ENCODE measurements at regions not wholly inside any gene's neighbourhood (a gene's known extent, or its start where the extent isn't known, plus 50 kb on each side); places are given as distances from the start of the nearest gene placed in this dataset.

DNA sequence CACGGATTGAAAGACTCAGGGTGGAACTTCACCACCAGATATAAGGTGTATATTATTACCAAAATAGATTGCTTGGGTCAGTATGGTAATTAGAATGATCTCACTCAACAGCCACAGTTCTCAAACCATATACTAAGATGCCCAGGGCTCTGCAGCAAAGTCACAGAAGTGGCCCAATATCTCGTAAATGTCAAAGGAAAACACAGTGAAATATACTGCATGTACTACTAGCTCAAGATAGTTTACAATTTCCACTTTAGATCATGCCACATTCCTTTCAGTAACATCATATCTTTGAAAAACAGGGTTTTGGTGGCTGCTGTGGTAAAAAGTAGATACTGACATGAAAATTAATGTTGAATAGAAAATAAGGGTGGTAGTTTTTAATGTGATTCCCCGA is 180.3 kb upstream of the ATP1B1 start:
- DNase-seq = no peak
- TF ChIP-seq POLR2A (IDR thresholded peaks at IDR 0.05; ENCODE audit: low read length) (no peak), GATA1 (IDR thresholded peaks at IDR 0.05; ENCODE audit: low read depth, low read length) (no peak)

DNA sequence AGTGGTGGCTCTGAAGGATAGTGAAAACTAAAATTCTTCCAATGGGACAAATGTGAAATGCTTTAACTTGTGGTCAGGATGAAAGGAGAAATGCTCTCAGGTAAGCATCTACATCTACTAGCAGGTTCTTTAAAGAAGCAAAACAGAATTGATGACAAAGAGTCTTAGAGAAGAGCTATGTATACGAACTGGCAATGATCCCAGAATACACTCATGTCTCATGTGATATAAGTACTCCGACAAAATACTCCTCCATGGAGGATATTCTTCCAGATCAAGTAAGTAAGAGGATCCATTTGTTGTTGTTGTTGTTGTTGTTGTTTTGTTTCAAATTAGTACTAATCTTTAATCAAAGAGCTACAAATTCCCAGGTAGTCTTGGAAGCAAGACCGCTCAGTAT is 174.0 kb upstream of the ATP1B1 start:
- no peak for DNase-seq
- TF ChIP-seq POLR2A (IDR thresholded peaks at IDR 0.05; ENCODE audit: low read length) (no peak), GATA1 (IDR thresholded peaks at IDR 0.05; ENCODE audit: low read depth, low read length) (no peak)

DNA sequence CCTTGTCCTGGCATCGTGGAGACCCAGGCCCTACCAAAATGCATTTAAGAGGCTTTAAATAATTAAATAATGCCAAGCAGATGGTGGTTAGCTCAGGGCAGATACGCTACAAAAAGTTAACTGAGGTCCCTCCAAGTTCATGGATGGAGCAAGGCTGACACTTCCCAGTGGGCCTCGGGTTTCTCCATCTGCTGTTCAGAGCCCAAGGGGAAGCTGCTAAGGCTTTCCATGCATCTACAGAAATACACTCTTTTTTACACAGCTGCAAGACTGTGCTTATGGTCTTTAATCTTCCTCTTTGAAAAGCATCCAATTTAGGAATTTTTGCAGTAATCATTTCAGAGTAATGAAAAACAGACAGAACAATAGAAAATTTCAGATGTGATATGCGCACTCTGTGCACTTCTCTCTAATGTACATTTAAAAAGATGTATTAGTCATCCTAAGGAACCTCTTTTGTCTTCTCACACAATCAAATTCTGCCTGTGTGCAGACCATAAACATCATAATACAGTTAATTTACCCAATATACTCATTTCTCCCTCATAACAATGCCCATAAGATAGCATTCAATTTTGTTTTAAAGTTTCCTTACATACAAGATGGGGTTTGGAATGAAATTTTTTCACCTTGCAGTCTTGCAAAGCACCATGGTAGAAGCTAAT is 173.2 kb upstream of the ATP1B1 start:
- no peak for DNase-seq
- TF ChIP-seq POLR2A (IDR thresholded peaks at IDR 0.05; ENCODE audit: low read length) (no peak), GATA1 (IDR thresholded peaks at IDR 0.05; ENCODE audit: low read depth, low read length) (no peak)

DNA sequence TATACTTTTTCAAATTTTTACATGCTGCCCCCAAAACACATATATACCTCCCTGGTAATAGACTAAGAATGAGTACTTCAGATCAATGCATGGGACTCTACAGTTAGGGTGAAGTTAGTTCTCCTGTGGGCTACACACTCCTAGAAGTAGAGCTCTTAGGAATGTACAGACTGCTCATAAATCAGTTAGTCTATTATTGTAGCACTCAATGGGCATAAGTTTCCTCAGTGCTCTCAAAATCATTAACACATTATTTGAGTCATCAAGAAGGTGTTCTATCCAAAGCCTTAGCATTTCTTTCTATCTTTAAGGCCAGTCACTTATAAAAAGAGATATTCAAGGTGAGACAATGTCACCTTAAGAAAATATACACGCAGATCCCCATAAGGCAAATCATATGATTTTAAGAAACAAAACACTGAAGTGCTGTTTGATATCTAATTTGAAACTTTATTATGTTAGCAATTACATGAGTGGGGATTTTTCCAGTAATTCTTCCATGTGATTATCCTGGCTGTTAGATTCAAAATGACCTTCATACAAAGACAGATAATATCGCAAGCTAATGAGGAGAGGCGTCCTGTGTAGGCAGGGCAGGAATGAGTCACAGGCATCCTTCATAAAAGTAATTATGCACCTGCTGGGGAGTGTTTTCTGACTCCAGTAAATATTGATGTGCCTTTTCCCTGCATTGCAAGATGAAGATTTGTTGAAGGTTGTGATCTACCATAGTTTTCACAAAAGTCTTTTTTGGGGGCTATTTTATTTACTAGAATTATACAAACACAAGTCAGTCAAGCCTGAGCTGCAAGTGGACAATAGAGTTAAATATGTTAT is 167.2 kb upstream of the ATP1B1 start:
- TF ChIP-seq GATA1 (IDR thresholded peaks at IDR 0.05; ENCODE audit: low read depth, low read length) (no peak), POLR2A (IDR thresholded peaks at IDR 0.05; ENCODE audit: low read length) (no peak)
- DNase-seq = no peak

DNA sequence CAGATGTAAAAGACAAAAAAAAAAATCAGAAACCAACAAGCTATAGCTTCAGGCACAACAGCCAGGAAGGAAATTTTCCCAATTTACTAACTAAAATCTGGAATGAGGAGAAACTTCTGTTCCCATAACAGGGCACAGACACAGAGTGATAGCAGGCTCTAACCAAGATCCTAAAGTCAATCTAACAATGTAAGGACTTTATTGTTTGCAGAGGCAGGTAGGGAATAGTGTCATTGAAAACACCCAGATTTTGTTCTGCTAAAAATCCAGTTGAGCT is 166.6 kb upstream of the ATP1B1 start:
- no peak for DNase-seq
- TF ChIP-seq POLR2A (IDR thresholded peaks at IDR 0.05; ENCODE audit: low read length) (no peak), GATA1 (IDR thresholded peaks at IDR 0.05; ENCODE audit: low read depth, low read length) (no peak)

DNA sequence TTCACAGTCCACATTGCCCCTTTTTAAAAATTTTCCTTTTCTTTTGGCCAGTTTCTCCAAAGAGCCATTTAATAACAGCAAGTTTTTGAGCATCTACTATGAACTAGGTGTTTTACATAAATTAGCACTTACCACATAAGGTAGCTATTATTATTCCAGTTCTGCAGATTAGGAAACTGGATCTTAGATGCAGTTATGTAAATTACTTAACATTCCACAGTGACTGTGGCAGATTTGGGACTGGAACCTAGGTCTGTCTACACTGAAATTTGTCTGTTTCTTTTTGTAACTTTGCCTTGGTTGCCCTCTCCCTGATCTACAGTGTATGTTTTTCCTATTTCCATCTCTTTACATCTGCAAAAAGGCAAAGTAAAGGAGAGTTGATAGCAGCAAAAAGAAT is 164.8 kb upstream of the ATP1B1 start:
- no peak for DNase-seq
- TF ChIP-seq GATA1 (IDR thresholded peaks at IDR 0.05; ENCODE audit: low read depth, low read length) (no peak), POLR2A (IDR thresholded peaks at IDR 0.05; ENCODE audit: low read length) (no peak)

DNA sequence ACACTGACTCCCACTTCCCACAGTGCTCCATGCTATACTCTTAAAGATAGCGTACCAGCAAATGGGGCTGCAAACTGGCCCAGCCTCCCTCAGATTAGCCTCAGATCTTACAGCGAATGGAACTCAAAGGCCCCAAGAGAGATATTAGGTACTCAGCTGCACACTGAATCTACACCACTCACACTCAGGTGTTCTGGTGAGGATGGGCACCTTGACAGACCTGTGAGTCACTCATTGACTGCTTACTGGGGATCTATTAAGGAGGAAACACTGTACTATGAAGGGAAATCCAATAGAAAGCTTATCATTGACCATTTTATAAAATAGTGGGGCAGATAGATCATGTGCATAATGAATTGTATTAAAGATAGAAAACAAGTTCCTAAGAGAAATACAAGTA is 164.3 kb upstream of the ATP1B1 start:
- TF ChIP-seq GATA1 (IDR thresholded peaks at IDR 0.05; ENCODE audit: low read depth, low read length) = no peak
- TF ChIP-seq POLR2A (IDR thresholded peaks at IDR 0.05; ENCODE audit: low read length) = no peak
- DNase-seq = no peak

DNA sequence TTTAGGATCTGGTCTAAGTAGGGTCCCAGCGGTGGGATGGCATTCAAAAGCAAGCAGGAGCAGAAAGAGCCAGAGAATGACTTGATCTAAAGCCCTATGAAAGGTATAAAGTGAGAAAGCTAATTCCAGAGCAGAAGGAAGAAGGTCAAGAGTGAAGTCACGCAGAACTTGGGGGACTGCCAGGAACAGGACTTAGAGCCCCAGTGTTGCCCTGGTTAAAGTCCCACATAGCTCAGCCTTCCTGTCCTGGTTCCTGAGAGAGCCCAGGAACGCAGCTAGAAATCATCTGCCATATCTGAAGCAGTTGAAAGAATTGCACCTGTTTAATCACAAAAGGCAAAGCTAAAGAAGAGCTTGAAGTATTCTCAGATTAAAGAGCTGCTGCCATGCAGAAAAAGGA is 160.6 kb upstream of the ATP1B1 start:
- no peak for DNase-seq
- no peak for TF ChIP-seq GATA1 (IDR thresholded peaks at IDR 0.05; ENCODE audit: low read depth, low read length)

DNA sequence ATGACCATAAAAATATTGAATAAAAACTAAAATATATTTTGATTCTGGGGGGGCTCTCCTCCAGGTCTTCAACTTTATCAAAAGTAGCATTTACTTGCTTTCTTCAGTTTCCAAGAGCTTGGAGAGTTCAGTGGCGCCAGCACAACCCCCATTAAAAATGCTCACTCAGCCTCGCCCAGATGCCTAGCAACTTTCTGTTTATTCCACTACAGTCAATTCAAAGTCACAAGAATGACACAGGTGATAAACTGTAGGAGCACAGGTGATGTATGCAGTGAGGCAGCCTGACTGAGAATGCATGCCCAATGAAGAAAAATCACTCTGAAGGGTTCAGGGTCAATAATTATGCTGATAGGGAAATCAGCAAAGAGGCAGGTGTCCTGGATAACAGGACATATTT is 159.4 kb upstream of the ATP1B1 start:
- TF ChIP-seq POLR2A (IDR thresholded peaks at IDR 0.05; ENCODE audit: low read length) (no peak), GATA1 (IDR thresholded peaks at IDR 0.05; ENCODE audit: low read depth, low read length) (no peak)
- no peak for DNase-seq

DNA sequence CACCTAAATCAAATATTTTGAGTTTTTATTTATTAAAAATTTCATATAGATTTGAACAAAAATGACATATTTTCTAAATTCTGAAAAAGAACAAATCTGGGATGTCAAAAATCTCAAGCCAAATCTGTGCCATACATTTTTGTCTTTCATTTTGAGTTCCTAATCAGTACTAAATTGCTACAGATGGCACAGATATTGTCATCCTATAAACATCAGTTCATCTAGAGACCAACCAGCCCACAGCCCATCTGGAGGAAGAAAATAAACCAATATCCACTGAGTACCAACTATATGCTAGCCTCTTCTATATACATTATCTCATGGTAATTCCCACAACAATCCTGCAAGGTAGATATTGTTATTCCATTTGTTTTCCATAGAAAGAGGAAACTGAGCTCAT is 156.8 kb upstream of the ATP1B1 start:
- TF ChIP-seq GATA1 (IDR thresholded peaks at IDR 0.05; ENCODE audit: low read depth, low read length) (no peak), POLR2A (IDR thresholded peaks at IDR 0.05; ENCODE audit: low read length) (no peak)
- no peak for DNase-seq

DNA sequence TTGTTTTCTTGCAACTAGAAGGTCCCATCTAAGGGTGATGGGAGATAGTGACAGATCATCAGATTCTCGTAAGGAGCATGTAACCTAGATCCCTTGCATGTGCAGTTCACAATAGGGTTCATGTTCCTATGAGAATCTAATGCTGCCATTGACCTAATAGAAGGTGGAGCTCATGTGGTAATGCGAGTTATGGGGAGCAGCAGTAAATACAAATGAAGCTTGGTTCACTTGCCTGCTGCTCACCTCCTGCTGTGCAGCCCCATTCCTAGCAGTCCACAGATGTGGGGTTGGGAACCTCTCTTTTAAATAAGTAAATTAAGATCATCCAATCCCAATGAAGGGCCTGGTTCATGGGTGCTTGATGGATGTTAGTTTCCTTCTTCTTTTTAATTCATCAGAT is 148.7 kb upstream of the ATP1B1 start:
- no peak for DNase-seq
- TF ChIP-seq POLR2A (IDR thresholded peaks at IDR 0.05; ENCODE audit: low read length) = no peak

DNA sequence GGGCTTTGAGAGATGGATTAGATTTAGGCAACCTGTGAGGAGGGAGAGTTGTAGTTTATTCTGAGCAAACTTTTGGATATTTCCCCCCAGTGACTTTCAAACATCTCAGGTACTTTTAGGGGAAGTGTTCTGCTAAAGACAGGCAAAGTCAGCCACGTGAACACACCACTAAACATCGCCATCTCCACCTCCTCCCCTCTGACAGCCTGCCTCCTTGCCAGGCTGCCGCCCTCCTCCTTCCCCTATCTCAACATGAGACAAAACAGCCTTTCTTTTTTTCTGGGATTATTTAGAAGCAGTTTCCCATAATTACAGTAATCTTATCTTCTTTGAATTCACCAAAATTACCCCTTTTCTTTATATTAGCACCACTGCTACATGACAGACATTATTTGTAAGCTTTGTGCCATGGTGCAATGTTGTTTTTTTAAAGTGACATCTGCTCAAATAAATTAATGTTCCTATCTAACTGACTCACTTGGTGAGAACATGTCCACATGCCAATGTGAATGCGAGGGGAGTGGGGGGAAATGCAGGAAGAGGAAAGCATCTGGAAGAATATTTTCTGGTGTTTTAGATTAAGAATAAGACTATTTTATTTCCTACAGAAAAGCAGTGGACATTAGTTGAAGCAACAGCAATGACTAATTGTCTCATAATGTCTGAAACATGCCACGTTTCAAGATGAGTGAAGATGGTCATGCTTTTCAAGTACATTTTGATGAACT is 147.8 kb upstream of the ATP1B1 start:
- TF ChIP-seq POLR2A (IDR thresholded peaks at IDR 0.05; ENCODE audit: low read length) (no peak), GATA1 (IDR thresholded peaks at IDR 0.05; ENCODE audit: low read depth, low read length) (no peak)
- DNase-seq = no peak

DNA sequence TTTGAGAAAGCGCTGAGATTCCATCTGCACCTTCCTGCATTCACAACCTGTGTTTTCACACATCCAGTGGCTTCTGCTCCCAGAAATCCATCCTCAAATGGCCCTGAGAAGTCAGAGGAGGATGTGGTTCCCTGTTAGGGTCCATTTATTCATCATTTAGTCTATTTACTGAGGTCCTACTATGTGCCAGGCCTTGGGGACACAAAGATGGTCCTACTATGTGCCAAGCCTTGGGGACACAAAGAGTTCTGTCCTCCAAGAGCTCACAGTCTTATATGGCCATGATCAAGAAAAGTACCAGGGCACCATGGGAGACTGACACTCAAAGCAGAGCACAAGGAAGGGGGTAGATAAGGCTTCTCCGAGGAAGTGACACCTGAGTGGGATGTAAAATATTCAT is 147.1 kb upstream of the ATP1B1 start:
- DNase-seq = no peak
- TF ChIP-seq GATA1 (IDR thresholded peaks at IDR 0.05; ENCODE audit: low read depth, low read length) (no peak), POLR2A (IDR thresholded peaks at IDR 0.05; ENCODE audit: low read length) (no peak)

DNA sequence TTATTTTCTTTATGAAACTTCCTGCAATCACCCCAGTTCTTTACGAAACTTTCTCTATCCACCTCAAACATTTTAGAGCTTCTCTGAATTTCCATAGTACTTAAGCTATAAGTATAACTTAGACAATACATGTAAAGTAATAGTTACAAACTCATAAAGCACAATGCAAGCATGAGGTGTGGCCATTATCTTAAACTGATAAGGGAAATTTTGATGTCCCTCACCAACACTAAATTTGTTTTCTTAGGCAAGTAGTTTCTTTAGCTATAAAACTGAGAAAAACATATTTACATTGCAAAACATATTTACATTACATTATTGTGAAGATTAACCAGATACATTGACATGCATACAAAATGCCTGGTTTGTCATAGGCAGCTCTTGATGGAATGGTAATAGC is 146.4 kb upstream of the ATP1B1 start:
- TF ChIP-seq GATA1 (IDR thresholded peaks at IDR 0.05; ENCODE audit: low read depth, low read length) = no peak
- no peak for TF ChIP-seq POLR2A (IDR thresholded peaks at IDR 0.05; ENCODE audit: low read length)
- no peak for DNase-seq

DNA sequence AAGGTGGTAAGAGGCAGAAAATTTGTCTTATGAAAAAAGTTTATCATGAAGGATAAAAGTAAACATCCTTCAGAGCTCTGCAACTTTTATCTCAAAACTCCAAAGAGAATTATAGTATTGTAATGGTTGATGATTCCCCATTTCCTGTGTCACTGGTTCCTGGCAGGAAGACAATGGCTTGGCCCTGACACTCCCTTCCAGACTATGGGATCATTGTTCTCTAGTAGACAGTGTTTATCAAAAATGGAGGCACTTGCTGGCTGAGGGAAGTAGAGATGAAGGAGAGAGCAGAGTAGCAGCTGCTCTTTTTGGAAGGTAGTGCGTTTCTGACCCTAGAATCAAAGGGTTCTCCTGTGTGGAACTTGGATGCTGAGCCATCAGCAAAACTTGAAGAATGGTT is 145.9 kb upstream of the ATP1B1 start:
- no peak for DNase-seq

More for the DNA sequence above, 145.9 kb upstream of the ATP1B1 start:
- TF ChIP-seq GATA1 (IDR thresholded peaks at IDR 0.05; ENCODE audit: low read depth, low read length) (no peak), POLR2A (IDR thresholded peaks at IDR 0.05; ENCODE audit: low read length) (no peak)
